Muscle of back (tissue), 3 donors: ENCODE measurements at regions not wholly inside any gene's neighbourhood (a gene's known extent, or its start where the extent isn't known, plus 50 kb on each side); places are given as distances from the start of the nearest gene placed in this dataset.
"Not testable (repeated sequence)": the region's sequence is repeated elsewhere in the genome, so short reads cannot be mapped to it uniquely, and the experiment has no call there.

ENCODE experiments used
- DNase-seq, 3 donors: peaks; one replicate each; pipeline versions ENCODE4 v3.0.0 to v3.0.0-alpha.2; 2013

- DNase-seq: no peak
Observed at GRCh38 chr2:113341191-113341869, 62.6 kb upstream of the PAX8 start.

DNA sequence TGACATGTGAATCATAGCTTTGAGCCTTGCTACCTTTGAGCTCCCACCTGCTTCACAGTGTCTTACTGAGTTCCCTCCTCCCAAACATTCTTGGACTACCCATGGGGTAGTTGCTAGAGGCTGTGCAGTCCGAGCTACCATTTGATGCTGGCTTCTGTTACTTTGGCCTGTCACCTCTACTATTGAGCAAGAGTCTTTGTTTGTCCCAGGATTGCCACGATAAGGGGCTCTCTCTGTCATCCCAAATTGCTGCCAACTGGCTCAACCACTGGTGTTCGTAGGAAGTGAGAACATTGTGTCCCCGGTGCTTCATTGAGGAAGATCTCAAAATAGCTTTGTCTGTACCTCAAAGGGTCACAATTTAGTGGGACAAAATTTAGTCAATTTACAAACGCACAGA, 59.1 kb upstream of the PAX8 start:
- DNase-seq: no peak

- peak in 1 of 3 donors; percentile 5 for DNase-seq
Observed at GRCh38 chr2:113336040-113336439, 57.3 kb upstream of the PAX8 start.

- DNase-seq: no peak
Observed at GRCh38 chr2:113334147-113334546, 55.4 kb upstream of the PAX8 start.

GRCh38 chr2:113333735-113334134, 55.0 kb upstream of the PAX8 start:
- DNase-seq: not testable (repeated sequence)

DNA sequence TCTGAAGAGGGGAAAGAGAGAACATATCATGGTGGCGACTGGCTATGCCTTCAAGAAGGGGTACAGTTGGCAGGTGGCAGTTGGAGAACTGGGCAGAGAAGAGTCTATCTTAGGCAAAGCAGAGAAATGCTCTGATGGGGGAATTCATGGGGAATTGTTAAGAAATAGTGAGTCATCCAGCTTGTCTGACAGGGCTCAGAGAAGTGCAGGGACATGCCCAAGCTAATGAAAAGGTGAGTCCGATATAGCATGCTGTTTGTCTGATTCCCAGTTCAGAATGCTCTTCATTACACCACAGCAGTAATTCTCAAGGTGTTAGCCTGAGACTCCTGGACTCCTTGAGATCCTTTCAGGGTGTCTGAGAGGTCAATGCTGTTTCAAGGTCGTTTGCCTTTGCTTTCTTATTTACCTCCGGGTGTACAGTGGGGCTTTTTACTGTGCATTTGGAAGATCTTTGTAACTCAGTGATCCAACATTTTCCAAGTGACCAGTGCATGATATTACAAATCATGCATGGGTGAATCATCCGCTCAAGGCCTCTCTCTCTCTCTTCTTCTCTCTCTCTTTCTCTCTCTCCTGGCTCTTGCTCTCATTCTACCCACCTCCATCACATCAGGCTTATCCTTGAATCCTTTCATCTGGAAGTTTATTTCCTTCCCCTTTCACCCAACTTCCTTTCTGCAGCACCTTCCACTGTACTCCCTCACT, 51.5 kb upstream of the PAX8 start:
- DNase-seq: not testable (repeated sequence)

GRCh38 chr2:113328973-113329372, 50.3 kb upstream of the PAX8 start:
- not testable (repeated sequence) for DNase-seq

DNA sequence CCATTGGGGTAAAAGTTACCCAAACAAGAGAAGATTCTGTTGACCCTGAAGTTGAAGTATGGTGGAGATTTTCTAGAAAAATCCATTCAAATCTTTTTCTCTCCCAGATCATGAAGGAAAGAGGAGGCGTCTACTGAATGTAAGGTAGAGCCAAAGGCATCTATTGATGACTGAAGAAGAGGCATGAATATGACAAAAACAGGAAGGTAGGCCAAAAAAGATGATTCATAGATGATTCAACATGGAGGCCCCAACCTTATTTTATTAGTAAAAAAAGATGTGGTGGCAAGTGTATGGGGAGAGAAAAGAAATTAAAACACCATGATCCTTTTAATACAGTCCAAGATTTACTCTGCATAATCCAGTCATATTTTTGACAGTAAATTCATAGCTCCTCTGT, 49.9 kb upstream of the PAX8 start:
- DNase-seq: not testable (repeated sequence)
